ENCODE measurements at regions not wholly inside any gene's neighbourhood (a gene's known extent, or its start where the extent isn't known, plus 50 kb on each side); places are given as distances from the start of the nearest gene placed in this dataset.

DNA sequence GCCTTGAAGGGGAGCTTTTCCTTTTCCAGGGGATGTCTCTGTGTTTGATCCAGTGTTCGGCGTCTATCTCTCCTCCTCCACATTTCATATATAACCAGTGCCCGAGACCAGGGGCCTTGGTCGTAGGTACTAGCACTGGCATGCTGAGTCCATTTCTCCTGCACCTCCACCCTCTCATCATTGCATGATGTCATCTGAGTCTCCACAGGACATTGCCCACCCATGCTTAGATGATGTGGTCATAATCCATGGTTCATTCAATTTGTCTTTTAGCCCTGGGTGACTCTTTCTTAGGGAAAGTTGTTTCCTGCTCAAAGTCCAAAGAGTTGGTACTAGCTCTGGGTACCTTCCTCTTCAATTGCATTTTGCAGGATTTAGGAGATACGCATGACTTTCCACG lies 328.1 kb downstream of the BCL11B start:
- DNase-seq (ENCODE audit: low spot score) = no peak

DNA sequence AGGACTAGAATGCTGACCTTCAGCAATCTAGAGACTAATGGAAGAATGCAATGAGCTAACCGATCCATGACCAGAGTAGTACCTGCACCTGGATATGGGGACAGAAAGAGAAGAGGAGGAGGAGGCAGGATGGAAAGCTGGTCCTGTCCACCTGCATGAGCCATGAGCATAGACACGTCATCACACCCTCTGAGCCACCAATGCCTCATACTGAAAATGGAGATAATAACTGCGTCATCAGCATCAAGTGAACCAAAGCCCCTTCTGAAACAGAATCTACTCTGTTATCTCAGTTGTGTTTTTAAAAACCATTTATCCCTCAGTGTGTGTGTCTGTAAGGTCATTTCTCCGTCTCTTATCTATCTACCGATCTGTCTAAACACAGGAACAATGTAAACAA lies 327.0 kb downstream of the BCL11B start:
- no peak for DNase-seq (ENCODE audit: low spot score)

DNA sequence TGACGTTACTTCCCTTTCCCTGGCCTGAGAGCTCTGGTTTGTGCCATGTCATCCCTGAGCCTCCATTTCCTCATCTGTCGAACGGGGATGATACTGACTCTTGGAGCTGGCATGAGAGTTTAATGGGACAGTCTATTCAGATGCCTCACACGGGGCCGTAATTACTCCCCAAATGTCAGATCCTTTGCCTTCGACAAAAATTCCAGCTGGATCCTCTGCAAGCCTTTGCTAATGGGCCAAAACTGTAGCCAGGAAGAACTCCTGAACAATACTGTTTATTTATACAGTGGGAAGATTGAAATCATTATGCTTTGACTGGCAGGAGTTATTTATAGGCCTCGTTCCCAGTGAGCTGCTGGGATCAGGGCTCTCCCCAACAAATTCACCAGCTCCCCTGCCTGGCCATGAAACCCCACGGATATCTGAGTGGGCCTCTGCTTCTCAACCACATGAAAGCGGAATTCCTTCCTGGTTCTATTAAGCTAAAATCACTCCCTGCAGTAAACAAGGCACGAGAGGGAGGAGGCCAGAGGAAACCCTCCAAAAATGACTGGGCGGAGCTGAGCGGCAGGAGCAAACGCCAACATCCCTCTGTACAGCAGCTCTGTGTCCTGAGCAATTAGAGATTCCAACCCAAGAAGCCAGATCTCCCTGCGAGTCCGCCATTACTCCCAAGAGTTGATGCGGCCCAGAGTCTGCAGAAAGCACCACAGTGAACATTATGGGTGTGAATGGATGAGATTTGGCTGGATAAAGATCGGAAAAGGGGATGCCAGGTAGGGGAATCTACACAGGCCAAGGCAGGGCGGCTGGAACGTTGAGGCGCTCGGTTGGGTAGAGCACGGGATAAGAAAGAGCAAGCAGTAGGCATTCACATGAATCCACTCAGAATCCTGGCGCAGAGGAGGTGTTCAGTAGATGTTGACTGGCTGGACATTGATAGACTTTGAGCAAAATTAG lies 326.1 kb downstream of the BCL11B start:
- no peak for DNase-seq (ENCODE audit: low spot score)

DNA sequence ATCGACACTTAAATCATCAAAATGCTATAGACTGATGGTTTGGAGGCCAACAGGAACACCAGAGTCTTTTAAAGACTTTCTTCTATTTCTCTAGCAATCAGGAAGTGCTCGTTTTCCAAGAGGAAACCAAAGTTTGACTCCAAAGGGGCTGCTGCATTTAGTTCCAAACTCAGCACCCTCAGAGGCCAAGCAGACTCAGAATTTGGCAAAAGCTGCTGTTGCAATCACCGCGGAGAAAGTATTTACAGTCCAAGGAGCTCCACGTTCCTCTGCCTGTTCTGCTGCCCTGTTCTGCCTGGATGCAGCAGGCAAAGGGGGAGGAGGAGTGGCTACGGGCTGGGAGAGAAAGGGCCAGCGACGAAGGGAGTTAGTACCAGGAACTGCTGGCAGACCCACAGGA lies 325.1 kb downstream of the BCL11B start:
- DNase-seq (ENCODE audit: low spot score) = peak; percentile 28

DNA sequence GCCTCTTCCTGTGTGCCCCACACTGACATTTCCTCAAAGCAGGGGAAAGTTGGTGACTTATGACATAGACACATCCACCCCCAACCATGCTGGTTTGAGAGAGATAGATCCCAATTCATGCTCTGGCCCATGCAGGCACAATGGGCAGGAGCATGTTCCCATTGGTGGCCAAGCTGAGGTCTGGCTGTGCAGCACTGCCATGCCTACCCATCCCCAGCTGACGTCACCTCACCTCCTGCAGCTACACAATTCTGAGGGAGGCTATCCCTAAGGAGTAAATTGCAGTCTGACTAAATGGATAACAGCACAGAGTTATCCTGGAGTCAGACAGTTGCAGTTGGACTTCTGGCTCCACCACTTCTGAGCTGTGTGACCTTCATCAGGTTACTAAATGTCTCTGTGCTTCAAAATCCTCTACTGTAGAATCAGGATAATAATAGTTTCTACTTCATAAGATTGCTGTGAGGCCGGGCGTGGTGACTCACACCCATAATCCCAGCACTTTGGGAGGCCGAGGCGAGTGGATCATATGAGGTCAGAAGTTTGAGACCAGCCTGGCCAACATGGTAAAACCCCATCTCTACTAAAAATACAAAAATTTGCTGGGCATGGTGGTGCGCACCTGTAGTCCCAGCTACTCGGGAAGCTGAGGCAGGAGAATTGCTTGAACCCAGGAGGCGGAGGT lies 323.9 kb downstream of the BCL11B start:
- no peak for DNase-seq (ENCODE audit: low spot score)

DNA sequence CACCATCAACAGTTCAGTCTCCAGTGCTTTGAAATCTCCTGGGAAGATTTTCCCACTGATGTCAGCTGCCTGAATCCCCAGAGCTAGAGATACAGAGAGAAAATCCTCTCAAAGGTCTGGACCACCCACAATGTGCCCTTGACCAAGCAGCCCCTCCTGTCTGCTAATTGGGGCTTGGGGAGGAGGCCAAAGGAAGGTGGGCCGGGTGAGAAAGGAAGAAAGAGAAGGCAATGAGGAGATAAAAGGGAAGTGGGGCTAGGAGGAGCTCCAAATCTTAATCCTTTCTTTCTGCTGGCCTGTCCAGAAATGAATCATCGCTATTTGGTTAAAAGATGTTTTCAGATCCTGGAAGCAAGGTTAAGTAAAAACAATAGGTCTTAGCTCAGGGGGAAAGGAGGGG lies 322.9 kb downstream of the BCL11B start:
- peak; percentile 19 for DNase-seq (ENCODE audit: low spot score)

DNA sequence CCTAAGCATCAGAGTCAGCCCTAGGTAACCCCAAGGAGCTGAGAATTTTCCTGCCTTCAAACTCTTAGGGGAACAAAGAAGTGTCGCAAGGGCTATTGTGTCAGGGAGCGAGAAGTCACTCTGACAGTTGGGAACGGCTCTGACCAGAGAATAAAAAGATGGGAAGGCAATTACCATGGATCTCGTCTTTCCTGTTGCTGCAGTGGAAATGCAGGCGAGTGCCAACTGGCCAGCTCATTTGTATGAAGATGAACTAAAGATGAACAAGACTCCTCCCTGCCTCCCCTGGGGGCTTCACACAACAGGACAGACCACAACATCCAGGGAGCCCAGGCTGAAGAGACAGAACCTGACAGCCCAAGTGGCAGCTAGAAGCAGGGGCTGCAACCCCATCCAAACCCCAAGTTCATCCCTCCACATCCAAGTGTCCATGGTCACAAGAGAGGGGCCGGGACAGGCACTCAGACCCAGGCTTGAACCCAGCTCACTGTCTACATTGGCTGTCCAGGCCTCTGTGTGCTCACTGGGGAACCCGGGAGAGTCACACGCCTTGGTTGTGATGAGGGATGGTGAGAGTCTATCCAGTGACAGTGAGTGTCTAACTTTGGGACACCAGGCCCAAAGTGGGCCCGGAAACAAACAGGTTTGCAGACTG lies 322.4 kb downstream of the BCL11B start:
- DNase-seq (ENCODE audit: low spot score) = peak; percentile 25

DNA sequence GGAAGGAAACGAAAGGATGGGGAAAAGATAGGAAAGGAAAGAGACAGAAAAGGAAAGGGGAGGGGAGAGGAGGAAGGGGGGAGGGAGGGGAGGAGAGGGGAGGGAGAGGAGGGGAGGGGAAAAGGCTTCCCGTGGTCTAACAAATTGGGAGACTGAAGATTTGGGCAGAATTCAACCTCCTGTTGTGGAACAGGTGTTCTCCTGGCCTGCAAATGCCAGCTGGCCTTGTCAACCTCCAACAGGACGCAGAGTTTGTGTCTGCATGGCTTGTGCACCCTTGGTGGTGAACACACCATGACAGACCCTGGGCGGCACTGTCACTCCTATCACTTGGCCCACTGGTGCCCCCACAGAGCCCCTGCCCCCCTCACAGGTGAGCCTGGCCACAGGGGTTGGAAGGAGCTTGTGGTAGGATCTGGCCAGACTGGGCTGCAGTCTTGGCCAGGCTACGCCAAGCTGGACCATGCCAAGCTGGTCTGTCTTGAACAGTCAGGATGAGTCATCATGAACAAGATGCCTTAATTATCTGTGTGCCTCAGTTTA lies 321.6 kb downstream of the BCL11B start:
- no peak for DNase-seq (ENCODE audit: low spot score)

DNA sequence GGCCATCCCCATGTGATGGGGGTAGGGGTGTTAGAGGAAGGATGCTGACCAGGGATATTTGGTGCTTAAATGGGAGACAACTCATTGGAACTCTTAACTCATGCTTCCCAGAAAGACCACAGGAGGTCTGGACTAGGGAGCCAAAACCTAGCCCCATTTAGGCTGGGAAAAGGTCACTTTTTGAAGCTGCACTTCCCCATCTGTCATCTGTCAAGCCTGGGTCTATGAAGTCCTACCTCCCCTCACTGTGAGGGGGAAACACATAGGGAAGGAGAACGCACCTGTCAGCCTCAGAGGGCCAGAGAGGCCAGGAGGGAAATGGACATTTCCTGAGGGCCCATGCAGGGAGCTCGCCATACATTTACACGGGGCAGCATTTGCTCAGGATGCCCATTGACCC lies 321.0 kb downstream of the BCL11B start:
- no peak for DNase-seq (ENCODE audit: low spot score)

DNA sequence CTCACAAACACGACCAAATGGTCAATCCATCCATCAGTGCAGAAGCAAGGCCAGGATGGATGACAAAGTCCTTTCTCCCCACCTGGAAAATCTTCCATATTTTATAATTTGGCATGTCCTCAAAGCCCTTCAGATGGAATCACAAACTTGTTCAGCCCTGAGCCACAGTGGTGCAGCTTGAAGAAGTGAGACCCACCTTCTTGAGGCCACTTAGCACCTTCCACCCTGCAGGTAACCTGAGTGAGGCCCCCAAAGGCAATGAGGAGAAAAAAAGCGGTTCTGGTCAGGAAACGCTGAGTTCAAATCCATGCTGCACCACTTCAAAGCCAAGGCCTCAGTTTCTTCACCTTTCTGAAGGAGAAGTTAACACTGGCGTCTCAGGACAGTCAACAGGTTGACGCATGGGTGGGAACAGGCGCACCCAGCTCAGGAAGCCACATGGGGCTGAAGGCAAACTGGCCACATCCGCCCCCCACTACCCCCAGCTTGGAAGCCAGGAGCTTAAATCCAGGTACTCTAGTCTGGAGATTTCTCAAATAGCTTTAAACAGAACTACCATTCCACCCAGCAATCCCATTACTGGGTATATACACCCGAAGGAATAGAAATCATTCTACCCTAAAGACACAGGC lies 320.4 kb downstream of the BCL11B start:
- DNase-seq (ENCODE audit: low spot score) = no peak

DNA sequence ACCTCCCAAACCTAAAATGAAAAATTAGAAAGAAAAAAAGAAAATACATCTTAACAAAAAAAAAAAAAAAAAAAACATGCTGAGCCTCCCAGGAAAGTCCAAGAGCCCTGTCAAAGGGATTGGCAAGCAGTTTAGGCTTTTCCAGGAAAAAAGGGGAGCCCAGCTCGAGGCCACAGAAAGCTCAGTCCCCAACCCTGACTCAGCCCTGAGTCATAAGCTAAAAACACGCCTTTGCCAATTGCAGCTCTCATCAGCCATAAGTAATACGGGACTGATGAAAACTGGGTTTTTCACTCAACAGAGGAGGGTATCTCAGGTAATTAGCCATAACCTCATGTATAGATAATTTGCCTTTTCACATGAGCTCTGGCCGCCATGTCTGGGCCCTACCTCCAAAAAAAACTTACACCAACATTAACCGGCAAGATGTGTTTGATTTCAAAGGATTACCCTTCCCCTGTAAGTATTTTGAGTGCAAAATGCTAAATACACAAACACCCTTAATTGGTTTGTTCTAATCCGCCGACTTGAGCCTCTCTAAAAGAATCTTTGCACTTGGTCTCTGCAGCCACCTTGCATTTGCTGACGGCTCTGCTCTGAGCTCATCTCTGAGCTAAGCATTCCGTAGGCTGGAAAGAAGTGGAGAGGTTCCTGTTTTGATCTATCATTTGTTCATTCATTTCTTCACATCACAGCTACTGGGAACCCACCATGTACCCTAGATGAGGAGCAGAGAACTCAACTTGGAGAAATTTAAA lies 319.2 kb downstream of the BCL11B start:
- peak; percentile 87 for DNase-seq (ENCODE audit: low spot score)

DNA sequence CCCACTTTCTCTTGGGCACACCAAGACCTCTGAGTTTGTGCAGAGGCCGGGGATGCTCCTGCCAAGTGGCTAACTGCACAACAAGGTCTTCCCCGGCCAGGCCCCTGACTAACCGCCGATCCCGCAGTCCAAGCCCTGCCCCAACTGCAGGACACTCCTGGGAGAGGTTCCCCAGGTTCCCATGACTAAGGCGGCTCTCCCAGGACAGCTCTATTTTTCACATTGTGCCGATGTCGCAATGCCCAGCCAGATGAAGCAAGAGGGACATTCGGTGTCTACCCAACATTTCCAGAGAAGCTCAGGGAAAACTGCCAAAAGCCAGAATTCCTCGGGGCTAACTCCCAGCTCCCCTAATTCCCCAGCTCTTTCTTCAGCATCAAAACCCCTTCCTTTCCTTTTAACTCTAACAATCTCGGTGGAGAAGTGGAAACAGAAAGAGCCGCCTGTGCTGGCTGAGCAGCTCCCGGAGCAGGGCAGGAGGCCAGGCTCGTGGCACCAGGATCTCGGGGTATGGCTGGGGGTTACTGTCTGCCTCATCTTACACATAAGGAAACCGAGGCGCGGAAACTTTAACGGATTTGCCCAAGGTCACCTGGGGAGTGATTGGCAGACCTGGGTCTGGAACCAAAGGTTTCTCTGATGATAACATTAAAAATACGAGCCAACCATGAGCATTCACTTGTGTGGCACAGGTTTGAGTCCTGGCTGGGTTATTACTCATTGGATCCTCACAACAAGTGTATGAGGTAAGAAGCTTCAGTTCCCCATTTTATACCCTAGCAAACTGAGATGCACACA lies 318.2 kb downstream of the BCL11B start:
- DNase-seq (ENCODE audit: low spot score) = peak; percentile 84

DNA sequence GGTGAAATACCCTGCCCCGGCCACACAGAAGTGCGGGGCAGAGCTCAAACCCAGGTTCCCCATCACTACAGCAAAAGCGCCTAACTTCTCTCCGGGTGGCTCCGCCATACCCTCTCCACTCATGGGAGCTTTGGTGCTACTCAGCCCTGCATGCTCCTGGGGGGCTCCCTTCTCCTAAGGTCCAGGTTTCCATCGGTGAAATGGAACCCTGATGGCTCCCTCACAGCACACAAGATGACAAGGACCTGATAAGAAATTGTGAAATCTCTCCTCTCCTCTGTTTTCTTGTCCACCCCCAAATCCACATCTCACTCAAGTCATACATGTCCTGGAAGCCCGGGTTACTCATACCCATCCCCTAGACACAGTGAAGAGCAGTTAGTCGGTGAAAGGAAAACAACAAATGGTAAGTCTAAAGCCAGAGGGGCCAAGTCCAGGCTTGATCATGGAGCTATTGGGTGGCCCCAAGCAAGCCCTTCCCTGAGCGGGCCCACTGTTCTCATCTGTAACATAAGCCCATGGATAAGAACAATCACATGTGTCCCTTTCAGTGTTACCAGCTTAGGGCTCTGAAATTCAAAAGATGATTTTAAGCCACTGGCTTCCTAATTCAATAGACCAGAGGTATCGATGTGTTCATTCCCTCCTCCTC lies 317.5 kb downstream of the BCL11B start:
- DNase-seq (ENCODE audit: low spot score) = no peak

DNA sequence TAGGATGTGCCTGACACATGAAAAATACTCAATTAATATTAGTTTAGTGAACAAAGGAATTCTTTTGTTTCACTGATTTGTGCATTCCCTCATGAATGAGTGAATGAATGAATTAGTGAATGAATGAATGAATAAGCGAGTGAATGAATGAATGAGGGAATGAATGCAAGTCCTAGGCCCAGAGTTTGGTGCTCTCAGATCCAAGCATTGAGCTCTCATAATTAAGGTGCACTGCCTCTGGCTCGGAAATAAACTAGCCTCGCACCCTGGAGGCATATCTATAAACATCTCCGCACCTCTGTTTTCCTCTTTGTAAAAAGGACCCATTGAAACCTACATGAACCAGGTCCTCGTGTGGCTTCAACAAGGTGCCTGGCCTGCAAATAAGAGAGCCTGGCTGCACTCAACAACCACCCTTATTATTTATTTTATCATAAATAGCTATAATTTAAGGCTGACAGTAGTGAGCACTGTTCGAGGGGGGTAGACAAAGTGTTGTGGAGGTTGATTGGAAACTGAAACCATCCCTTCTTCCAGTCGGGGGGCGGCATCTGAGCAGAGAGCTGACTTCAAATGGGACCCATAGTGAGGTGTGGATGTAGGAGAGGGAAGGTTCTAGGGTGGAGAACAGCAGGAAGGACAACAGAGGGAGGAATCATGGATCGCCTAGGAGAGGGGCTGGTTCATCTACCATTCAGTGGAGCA lies 316.8 kb downstream of the BCL11B start:
- DNase-seq (ENCODE audit: low spot score) = no peak

DNA sequence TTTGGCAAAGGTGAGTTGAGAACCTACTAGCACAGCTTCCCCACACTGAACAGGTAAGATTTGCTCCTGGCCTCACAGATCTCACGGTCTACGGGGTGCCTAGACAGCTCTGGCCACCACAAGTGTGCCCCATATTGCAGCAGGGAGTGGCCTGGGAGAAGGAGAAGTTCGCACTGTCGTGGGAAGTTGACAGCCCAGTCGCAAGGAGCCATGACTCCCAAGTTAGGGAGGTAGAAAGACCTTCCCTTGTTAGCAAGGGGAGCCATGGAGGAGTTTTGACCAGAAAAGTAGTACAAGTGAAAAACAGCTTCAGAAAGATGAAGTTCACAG lies 316.3 kb downstream of the BCL11B start:
- no peak for DNase-seq (ENCODE audit: low spot score)

DNA sequence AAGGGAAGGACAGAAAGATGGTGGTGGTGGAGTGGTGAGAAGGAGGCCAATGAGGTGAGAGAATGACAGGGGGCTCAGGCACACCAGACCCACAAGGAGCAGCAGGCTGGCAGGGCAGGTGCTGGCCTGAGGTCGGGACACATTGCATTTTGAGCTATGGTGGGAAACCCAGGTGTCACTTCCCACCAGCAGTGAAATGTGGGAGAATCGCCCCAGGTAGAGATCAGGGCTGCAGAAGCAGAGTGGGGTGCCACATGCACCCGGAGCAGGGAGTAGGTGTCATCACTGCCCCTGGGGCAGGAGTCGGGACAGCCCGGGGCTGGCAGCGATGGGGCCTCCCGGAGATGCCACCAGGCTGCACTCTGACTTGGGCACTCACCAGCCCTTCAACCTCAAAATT lies 315.8 kb downstream of the BCL11B start:
- DNase-seq (ENCODE audit: low spot score) = no peak

DNA sequence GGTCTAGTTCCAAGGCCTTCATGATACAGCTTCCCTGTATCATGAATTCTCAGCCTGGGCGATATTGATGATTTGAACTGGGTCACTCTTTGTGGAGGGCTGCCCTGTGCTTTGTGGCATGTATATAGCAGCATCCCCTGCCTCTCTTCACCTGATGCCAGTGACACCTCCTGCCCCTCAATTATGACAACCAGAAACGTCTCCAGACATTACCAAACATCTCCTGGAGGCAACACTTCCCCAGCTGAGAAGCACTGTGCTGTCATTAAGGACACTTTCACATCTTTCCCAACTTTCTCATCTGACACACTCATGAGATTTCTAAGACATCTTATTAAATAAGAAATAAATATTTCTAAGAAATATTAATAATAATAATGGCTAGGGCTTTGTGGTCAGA lies 315.3 kb downstream of the BCL11B start:
- no peak for DNase-seq (ENCODE audit: low spot score)

DNA sequence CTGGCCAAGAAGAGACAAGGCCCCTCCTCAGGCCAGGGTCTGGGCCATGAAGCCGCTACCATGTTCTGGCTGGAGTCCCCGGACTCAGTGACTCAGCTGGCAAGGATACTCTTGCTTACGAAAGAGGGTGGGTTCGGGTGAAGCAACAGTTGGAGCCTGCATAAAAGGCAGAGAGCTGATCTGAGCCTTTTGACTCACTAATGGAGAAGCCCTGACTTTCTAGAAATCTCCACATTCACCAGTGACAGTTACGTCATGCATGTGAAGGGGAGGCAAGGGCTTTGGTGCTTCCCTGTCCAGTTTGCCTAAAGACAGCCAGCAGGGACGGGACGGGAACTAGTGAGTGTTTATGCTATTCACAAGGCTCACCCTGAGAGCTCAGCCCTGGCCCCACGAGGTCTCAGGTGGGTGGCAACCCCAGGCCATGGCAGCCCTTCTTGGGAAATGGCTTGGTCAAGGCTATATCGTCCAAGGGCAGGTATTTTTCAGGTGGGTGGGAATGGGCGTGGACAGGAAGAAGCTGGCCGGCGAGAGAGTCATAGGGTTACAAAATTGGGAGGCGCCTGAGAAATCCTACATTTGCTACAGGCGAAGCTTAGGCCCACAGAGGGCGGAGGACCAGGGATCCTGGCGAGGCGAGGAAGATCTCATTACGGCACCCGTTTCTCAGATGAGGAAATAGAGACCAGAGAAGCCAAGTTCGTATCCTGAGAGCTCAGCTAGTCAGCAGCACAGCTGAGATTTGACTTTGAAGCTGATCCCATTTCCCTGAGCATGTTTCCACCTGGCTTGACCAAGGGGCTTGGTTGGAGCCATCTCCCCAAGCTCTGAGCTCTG lies 314.6 kb downstream of the BCL11B start:
- DNase-seq (ENCODE audit: low spot score) = peak; percentile 91

All from AG08395 (cell line).